ENCODE measurements at regions not wholly inside any gene's neighbourhood (a gene's known extent, or its start where the extent isn't known, plus 50 kb on each side); places are given as distances from the start of the nearest gene placed in this dataset.

GRCh38 chr3:34225821-34226366, 427.5 kb downstream of the PDCD6IP start:
- TF ChIP-seq CTCF (IDR thresholded peaks at IDR 0.05; ENCODE audit: low read depth, low read length) = no peak
- no peak for TF ChIP-seq POLR2A (IDR thresholded peaks at IDR 0.05; ENCODE audit: extremely low read depth, insufficient read length)
- no peak for TF ChIP-seq MAX (IDR thresholded peaks at IDR 0.05; ENCODE audit: low read depth, low read length)
- no peak for TF ChIP-seq MYC (IDR thresholded peaks at IDR 0.05; ENCODE audit: low read depth, low read length)
